DMS114 treated with DMSO at 0.1 percent for 48 hours (cell line): ENCODE measurements at regions not wholly inside any gene's neighbourhood (a gene's known extent, or its start where the extent isn't known, plus 50 kb on each side); places are given as distances from the start of the nearest gene placed in this dataset.

Experiments
- DNase-seq: peaks from one replicate; lab custom pipeline; 2025; ENCODE audit not compliant: unreplicated experiment; lab: John Stamatoyannopoulos, UW

- DNase-seq, result no peak
Observed at GRCh38 chr16:5479926-5480325, 382.3 kb upstream of the EEF2KMT start.

- DNase-seq, result no peak
Observed at GRCh38 chr16:5478036-5478435, 380.4 kb upstream of the EEF2KMT start.

- DNase-seq, result no peak
Observed at GRCh38 chr16:5477251-5477650, 379.7 kb upstream of the EEF2KMT start.

GRCh38 chr16:5472552-5472951 lies 375.0 kb upstream of the EEF2KMT start:
- DNase-seq, result no peak

GRCh38 chr16:5468488-5468887 lies 370.9 kb upstream of the EEF2KMT start:
- DNase-seq, result no peak

- no peak for DNase-seq
Observed at GRCh38 chr16:5467552-5467951, 370.0 kb upstream of the EEF2KMT start.

GRCh38 chr16:5466551-5466950 lies 369.0 kb upstream of the EEF2KMT start:
- no peak for DNase-seq

- DNase-seq, result no peak
Observed at GRCh38 chr16:5465714-5466113, 368.1 kb upstream of the EEF2KMT start.

GRCh38 chr16:5463820-5464219 lies 366.2 kb upstream of the EEF2KMT start:
- DNase-seq, result no peak

- DNase-seq, result no peak
Observed at GRCh38 chr16:5461574-5461973, 364.0 kb upstream of the EEF2KMT start.

- no peak for DNase-seq
Observed at GRCh38 chr16:5461141-5461540, 363.5 kb upstream of the EEF2KMT start.

GRCh38 chr16:5460701-5461100 lies 363.1 kb upstream of the EEF2KMT start:
- DNase-seq, result no peak

GRCh38 chr16:5459863-5460262 lies 362.3 kb upstream of the EEF2KMT start:
- no peak for DNase-seq

GRCh38 chr16:5455110-5455509 lies 357.5 kb upstream of the EEF2KMT start:
- no peak for DNase-seq

- no peak for DNase-seq
Observed at GRCh38 chr16:5454349-5454748, 356.8 kb upstream of the EEF2KMT start.

GRCh38 chr16:5451641-5452040 lies 354.0 kb upstream of the EEF2KMT start:
- no peak for DNase-seq

GRCh38 chr16:5450409-5451104 lies 353.0 kb upstream of the EEF2KMT start:
- DNase-seq, result no peak

GRCh38 chr16:5449901-5450300 lies 352.3 kb upstream of the EEF2KMT start:
- no peak for DNase-seq

GRCh38 chr16:5448798-5449197 lies 351.2 kb upstream of the EEF2KMT start:
- DNase-seq, result no peak

GRCh38 chr16:5447734-5448133 lies 350.1 kb upstream of the EEF2KMT start:
- no peak for DNase-seq

GRCh38 chr16:5446623-5447240 lies 349.1 kb upstream of the EEF2KMT start:
- DNase-seq, result no peak

- no peak for DNase-seq
Observed at GRCh38 chr16:5444189-5444588, 346.6 kb upstream of the EEF2KMT start.

GRCh38 chr16:5442986-5443385 lies 345.4 kb upstream of the EEF2KMT start:
- no peak for DNase-seq
